Caco-2 (cell line): ENCODE measurements at regions not wholly inside any gene's neighbourhood (a gene's known extent, or its start where the extent isn't known, plus 50 kb on each side); places are given as distances from the start of the nearest gene placed in this dataset.

ENCODE experiments used
- BruUV-seq: library from RNA; stranded (reverse); fragments of 400-500 nt; replicated peaks from 2 replicates; lab custom pipeline; 2021; lab: Mats Ljungman, UMichigan
- CTCF ChIA-PET: fragments of 300-600 bp; sonication (Branson Sonifier 250); formaldehyde crosslinking; loops from one replicate; lab custom pipeline; 2022; ENCODE audit warnings: antibody characterized with exemption; lab: Charles Lee
- POLR2A ChIA-PET: fragments of 300-600 bp; sonication (Branson Sonifier 250); formaldehyde crosslinking; loops from one replicate; lab custom pipeline; 2022; ENCODE audit warnings: antibody characterized with exemption; lab: Charles Lee
- DNase-seq, 2 experiments: peaks; one replicate each; pipeline versions ENCODE4 v3.0.0 to v3.0.0-alpha.2; 2020 to 2022
- H3K27me3 ChIP-seq: replicated peaks from 2 replicates; pipeline ENCODE4 v1.6.0; 2011; ENCODE audit warnings: low read length; ENCODE audit not compliant: control insufficient read depth, insufficient read depth
- H3K36me3 ChIP-seq: 2 replicates; pipeline ENCODE4 v1.5.1; 2011; ENCODE audit warnings: low read length; ENCODE audit not compliant: control insufficient read depth, insufficient read depth
- H3K4me1 ChIP-seq: fragments of 250-450 bp; sonication (Bioruptor Pico); 2 replicates; pipeline ENCODE4 v1.5.1; 2020; ENCODE audit warnings: mild to moderate bottlenecking
- H3K4me3 ChIP-seq: 2 replicates; pipeline ENCODE4 v1.5.1; 2011; ENCODE audit warnings: low read depth, mild to moderate bottlenecking, control low read depth, low read length
- H3K9me3 ChIP-seq: fragments of 250-450 bp; sonication (Bioruptor Pico); 2 replicates; pipeline ENCODE4 v1.5.1; 2020; ENCODE audit warnings: mild to moderate bottlenecking, moderate library complexity
- H3K27ac Mint-ChIP-seq: one replicate; pipeline ENCODE4 v1.8.0; 2022; ENCODE audit warnings: mixed read lengths; ENCODE audit not compliant: unreplicated experiment
- H3K27me3 Mint-ChIP-seq: one replicate; pipeline ENCODE4 v1.8.0; 2022; ENCODE audit warnings: mixed read lengths; ENCODE audit not compliant: insufficient read depth, unreplicated experiment
- H3K36me3 Mint-ChIP-seq: one replicate; pipeline ENCODE4 v1.8.0; 2022; ENCODE audit warnings: mild to moderate bottlenecking, mixed read lengths; ENCODE audit not compliant: insufficient read depth, unreplicated experiment
- H3K4me1 Mint-ChIP-seq: one replicate; pipeline ENCODE4 v1.8.0; 2022; ENCODE audit warnings: low read depth, mixed read lengths; ENCODE audit not compliant: unreplicated experiment
- H3K4me3 Mint-ChIP-seq: one replicate; pipeline ENCODE4 v1.8.0; 2022; ENCODE audit warnings: mild to moderate bottlenecking, moderate library complexity, mixed read lengths; ENCODE audit not compliant: unreplicated experiment
- H3K9me3 Mint-ChIP-seq: one replicate; pipeline ENCODE4 v1.8.0; 2022; ENCODE audit warnings: mixed read lengths; ENCODE audit not compliant: unreplicated experiment
- intact Hi-C: fragments of 100-400 bp; cut with micrococcal nuclease; formaldehyde crosslinking; loops from one replicate; pipeline ENCODE4 v1.10.0; 2022; ENCODE audit not compliant: unreplicated experiment
- TF ChIP-seq, protein P1 (sequence below), 2 experiments: fragments of 200-600 bp in 1 of 2; IDR thresholded peaks; 1 replicate in 1 of 2; 2 replicates in 1 of 2; pipeline versions ENCODE4 v1.5.1 to v1.8.0; 2011 to 2022; ENCODE audit warnings: antibody characterized with exemption in 1 of 2, control low read depth in 1 of 2, inconsistent platforms in 1 of 2, low read depth in 1 of 2, low read length in 1 of 2, mild to moderate bottlenecking in 1 of 2, moderate library complexity in 1 of 2; ENCODE audit not compliant: insufficient read depth in 1 of 2, severe bottlenecking in 1 of 2, unreplicated experiment in 1 of 2

DNA sequence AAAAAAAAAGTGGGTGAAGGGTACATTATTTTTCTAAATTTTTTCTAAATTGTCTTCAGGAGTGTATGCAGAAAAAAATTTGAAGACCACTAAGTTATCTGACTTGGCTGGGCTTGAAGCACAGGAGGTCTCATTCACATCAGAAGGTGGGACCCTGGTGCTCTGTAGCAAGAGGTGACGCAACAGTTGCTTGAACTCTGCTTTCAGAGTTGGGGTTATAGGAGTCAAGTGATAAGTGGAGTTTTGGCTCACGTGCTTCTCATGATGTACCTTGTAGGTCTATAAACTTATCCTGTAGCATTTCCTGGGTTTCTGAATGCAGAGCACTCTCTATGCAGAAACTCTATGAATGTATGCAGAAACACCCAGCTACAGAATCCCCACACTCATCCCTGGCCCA lies 58.5 kb upstream of the FOXC1 start:
- Mint-ChIP-seq H3K9me3 (no peaks in the 10 kb centered on the region), H3K4me1 (no peaks in the 10 kb centered on the region), H3K36me3 (no peaks in the 10 kb centered on the region), H3K27ac (no peak overlapping the region), H3K27me3 (peaks cover 4% of the 10 kb centered on the region), H3K4me3 (no peak overlapping the region)
- Histone ChIP-seq H3K27me3 (no peaks in the 10 kb centered on the region), H3K4me3 (no peak overlapping the region), H3K9me3 (no peaks in the 10 kb centered on the region), H3K4me1 (no peaks in the 10 kb centered on the region), H3K36me3 (no peaks in the 10 kb centered on the region)
- BruUV-seq: no TSS peak
- intact Hi-C loops: no loop called here
- no peak for DNase-seq
- TF ChIP-seq, protein P1, sequence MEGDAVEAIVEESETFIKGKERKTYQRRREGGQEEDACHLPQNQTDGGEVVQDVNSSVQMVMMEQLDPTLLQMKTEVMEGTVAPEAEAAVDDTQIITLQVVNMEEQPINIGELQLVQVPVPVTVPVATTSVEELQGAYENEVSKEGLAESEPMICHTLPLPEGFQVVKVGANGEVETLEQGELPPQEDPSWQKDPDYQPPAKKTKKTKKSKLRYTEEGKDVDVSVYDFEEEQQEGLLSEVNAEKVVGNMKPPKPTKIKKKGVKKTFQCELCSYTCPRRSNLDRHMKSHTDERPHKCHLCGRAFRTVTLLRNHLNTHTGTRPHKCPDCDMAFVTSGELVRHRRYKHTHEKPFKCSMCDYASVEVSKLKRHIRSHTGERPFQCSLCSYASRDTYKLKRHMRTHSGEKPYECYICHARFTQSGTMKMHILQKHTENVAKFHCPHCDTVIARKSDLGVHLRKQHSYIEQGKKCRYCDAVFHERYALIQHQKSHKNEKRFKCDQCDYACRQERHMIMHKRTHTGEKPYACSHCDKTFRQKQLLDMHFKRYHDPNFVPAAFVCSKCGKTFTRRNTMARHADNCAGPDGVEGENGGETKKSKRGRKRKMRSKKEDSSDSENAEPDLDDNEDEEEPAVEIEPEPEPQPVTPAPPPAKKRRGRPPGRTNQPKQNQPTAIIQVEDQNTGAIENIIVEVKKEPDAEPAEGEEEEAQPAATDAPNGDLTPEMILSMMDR (IDR thresholded peaks at IDR 0.05; ENCODE audit: insufficient read depth in 1 of 2, low read depth in 1 of 2, low read length in 1 of 2, severe bottlenecking in 1 of 2, unreplicated experiment in 1 of 2): no peak
- POLR2A ChIA-PET: interaction anchor here (0.7 kb wide), 1 partner anchor 495 kb away, joined by 3 read pairs; no protein-coding TSS in a partner anchor
- CTCF ChIA-PET: no interaction called here

DNA sequence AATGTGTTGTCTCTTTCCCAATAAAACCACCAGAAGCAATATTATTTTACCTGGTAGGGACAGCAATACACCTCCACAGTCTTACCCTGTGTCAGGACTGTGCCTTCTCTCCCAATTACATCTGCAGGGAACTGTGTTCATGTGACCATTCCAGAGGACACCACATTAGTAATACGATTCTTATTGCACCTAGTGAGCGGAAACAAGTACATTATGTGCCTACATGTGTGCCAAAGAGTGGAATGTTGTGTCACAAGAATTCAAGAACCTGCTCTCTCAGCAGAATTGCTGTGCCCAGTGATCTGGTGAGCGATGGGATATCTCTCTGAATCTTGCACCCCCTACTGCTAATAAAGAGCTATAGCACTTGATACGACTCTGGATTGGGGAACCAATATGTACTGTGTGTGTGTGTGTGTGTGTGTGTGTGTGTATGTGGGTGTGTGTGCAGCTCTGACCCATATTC lies 57.4 kb upstream of the FOXC1 start:
- ChIA-PET POLR2A (no interaction called here), CTCF (interaction anchor here (0.5 to 1.2 kb wide), 3 partner anchors 29 to 43 kb away, joined by 3 to 13 read pairs (median 5); no protein-coding TSS in a partner anchor)
- no peaks in the 10 kb centered on the region for H3K9me3 Mint-ChIP-seq
- H3K4me3 Mint-ChIP-seq: no peak overlapping the region
- no peak overlapping the region for H3K27ac Mint-ChIP-seq
- no peaks in the 10 kb centered on the region for H3K36me3 Mint-ChIP-seq
- TF ChIP-seq, protein P1 (IDR thresholded peaks at IDR 0.05; ENCODE audit: insufficient read depth in 1 of 2, low read depth in 1 of 2, low read length in 1 of 2, severe bottlenecking in 1 of 2, unreplicated experiment in 1 of 2): peak in 1 of 2 experiments; percentile 29
- no TSS peak for BruUV-seq
- H3K4me1 Mint-ChIP-seq: no peaks in the 10 kb centered on the region
- H3K4me1 ChIP-seq: no peaks in the 10 kb centered on the region
- no peaks in the 10 kb centered on the region for H3K27me3 ChIP-seq
- peaks cover 4% of the 10 kb centered on the region for H3K27me3 Mint-ChIP-seq
- DNase-seq: no peak
- no peaks in the 10 kb centered on the region for H3K9me3 ChIP-seq
- intact Hi-C loops: loop anchor here (1.0 kb wide), 1 partner anchor 28 kb away; no protein-coding TSS in a partner anchor
- no peaks in the 10 kb centered on the region for H3K36me3 ChIP-seq
- no peak overlapping the region for H3K4me3 ChIP-seq

DNA sequence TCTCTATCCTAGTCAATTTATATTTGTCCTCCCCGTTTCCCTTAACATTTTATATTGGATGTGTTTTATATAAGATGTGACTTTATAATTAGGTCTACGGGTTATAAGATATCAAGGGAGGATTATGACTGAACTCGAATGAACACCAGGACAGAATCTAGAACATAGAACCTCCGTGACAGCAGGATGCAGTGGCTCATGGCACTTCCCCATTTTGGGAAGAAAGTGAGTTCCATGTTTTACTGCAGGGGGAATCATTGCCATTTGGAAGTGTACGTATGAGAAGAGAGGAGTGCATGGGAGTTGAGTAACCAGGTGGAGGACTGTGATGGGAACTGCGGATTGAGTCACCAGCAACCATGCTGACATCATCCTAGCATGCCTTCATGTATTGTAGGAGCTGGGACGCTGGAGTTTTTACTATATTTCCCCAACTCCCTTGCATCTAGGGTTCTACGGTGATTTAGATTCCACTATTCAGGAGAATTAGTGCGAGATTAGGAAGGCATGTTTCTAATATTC lies 56.1 kb upstream of the FOXC1 start:
- BruUV-seq: no TSS peak
- H3K9me3 Mint-ChIP-seq: no peaks in the 10 kb centered on the region
- no peak for DNase-seq
- Histone ChIP-seq H3K4me1 (no peaks in the 10 kb centered on the region), H3K27me3 (no peaks in the 10 kb centered on the region; the same call in 1 of the 2 replicates), H3K4me3 (no peak overlapping the region), H3K36me3 (no peaks in the 10 kb centered on the region), H3K9me3 (no peaks in the 10 kb centered on the region)
- H3K4me3 Mint-ChIP-seq: no peak overlapping the region
- peaks cover 4% of the 10 kb centered on the region for H3K27me3 Mint-ChIP-seq
- H3K27ac Mint-ChIP-seq: no peak overlapping the region
- no peaks in the 10 kb centered on the region for H3K36me3 Mint-ChIP-seq
- POLR2A ChIA-PET: no interaction called here
- CTCF ChIA-PET: no interaction called here
- no peaks in the 10 kb centered on the region for H3K4me1 Mint-ChIP-seq
- intact Hi-C loops: no loop called here
- TF ChIP-seq, protein P1 (IDR thresholded peaks at IDR 0.05; ENCODE audit: insufficient read depth in 1 of 2, low read depth in 1 of 2, low read length in 1 of 2, severe bottlenecking in 1 of 2, unreplicated experiment in 1 of 2): no peak
